T-helper 17 cell (primary cell): ENCODE measurements at regions not wholly inside any gene's neighbourhood (a gene's known extent, or its start where the extent isn't known, plus 50 kb on each side); places are given as distances from the start of the nearest gene placed in this dataset.

Experiments
- ATAC-seq: fragments of 150-1000 bp; cut with Tn5 transposase; 2 replicates; pipeline ENCODE4 v1.10.0; 2021; ENCODE audit warnings: mild to moderate bottlenecking, moderate library complexity
- DNase-seq, 3 donors: peaks; one replicate each; pipeline versions ENCODE4 v3.0.0 to v3.0.0-alpha.2; 2020 to 2021
- H3K9me3 ChIP-seq: one replicate; pipeline ENCODE4 v1.7.0; 2013; ENCODE audit warnings: low read length, mild to moderate bottlenecking; ENCODE audit not compliant: control insufficient read depth, poor library complexity, severe bottlenecking
- H3K27ac Mint-ChIP-seq: one replicate; pipeline ENCODE4 v1.8.0; 2022; ENCODE audit warnings: mild to moderate bottlenecking, moderate library complexity, mixed read lengths
- H3K27me3 Mint-ChIP-seq: one replicate; pipeline ENCODE4 v1.8.0; 2022; ENCODE audit warnings: mixed read lengths
- H3K36me3 Mint-ChIP-seq: one replicate; pipeline ENCODE4 v1.8.0; 2022; ENCODE audit warnings: low read depth, mixed read lengths
- H3K4me1 Mint-ChIP-seq: one replicate; pipeline ENCODE4 v1.8.0; 2022; ENCODE audit warnings: mild to moderate bottlenecking, mixed read lengths
- H3K4me3 Mint-ChIP-seq: one replicate; pipeline ENCODE4 v1.8.0; 2022; ENCODE audit warnings: mild to moderate bottlenecking, moderate library complexity, mixed read lengths

GRCh38 chr1:55622074-55622473, 406.9 kb upstream of the USP24 start:
- Mint-ChIP-seq H3K27me3 (no peaks in the 10 kb centered on the region), H3K4me3 (no peak overlapping the region), H3K4me1 (no peaks in the 10 kb centered on the region), H3K27ac (no peak overlapping the region), H3K36me3 (no peaks in the 10 kb centered on the region)
- no peak for ATAC-seq
- no peak for DNase-seq
- no peaks in the 10 kb centered on the region for H3K9me3 ChIP-seq

GRCh38 chr1:55618199-55618598, 403.0 kb upstream of the USP24 start:
- no peak for ATAC-seq
- Mint-ChIP-seq H3K4me3 (no peak overlapping the region), H3K36me3 (no peaks in the 10 kb centered on the region), H3K4me1 (no peaks in the 10 kb centered on the region), H3K27me3 (peaks cover 1% of the 10 kb centered on the region), H3K27ac (no peak overlapping the region)
- DNase-seq, result no peak
- H3K9me3 ChIP-seq, result no peaks in the 10 kb centered on the region

- DNase-seq, result no peak
- H3K4me1 Mint-ChIP-seq, result no peaks in the 10 kb centered on the region
- peaks cover 8% of the 10 kb centered on the region for H3K27me3 Mint-ChIP-seq
- H3K36me3 Mint-ChIP-seq, result no peaks in the 10 kb centered on the region
- no peak overlapping the region for H3K27ac Mint-ChIP-seq
- H3K9me3 ChIP-seq, result no peaks in the 10 kb centered on the region
- no peak for ATAC-seq
- no peak overlapping the region for H3K4me3 Mint-ChIP-seq
These were observed 402.3 kb upstream of the USP24 start for GRCh38 chr1:55617288-55617982.

GRCh38 chr1:55612988-55613387, 397.8 kb upstream of the USP24 start:
- H3K9me3 ChIP-seq, result no peaks in the 10 kb centered on the region
- no peaks in the 10 kb centered on the region for H3K36me3 Mint-ChIP-seq
- no peak overlapping the region for H3K27ac Mint-ChIP-seq
- H3K4me1 Mint-ChIP-seq, result no peaks in the 10 kb centered on the region
- ATAC-seq, result no peak
- H3K4me3 Mint-ChIP-seq, result no peak overlapping the region
- H3K27me3 Mint-ChIP-seq, result peaks cover 12% of the 10 kb centered on the region
- DNase-seq, result no peak

- Mint-ChIP-seq H3K27ac (no peak overlapping the region), H3K27me3 (peaks cover 12% of the 10 kb centered on the region), H3K36me3 (no peaks in the 10 kb centered on the region), H3K4me3 (no peak overlapping the region), H3K4me1 (no peaks in the 10 kb centered on the region)
- H3K9me3 ChIP-seq, result no peaks in the 10 kb centered on the region
- no peak for ATAC-seq
- no peak for DNase-seq
These were observed 396.0 kb upstream of the USP24 start for GRCh38 chr1:55611123-55611522.

- H3K27me3 Mint-ChIP-seq, result peaks cover 17% of the 10 kb centered on the region
- no peak for ATAC-seq
- no peaks in the 10 kb centered on the region for H3K4me1 Mint-ChIP-seq
- no peaks in the 10 kb centered on the region for H3K9me3 ChIP-seq
- DNase-seq, result no peak
- H3K36me3 Mint-ChIP-seq, result no peaks in the 10 kb centered on the region
- no peak overlapping the region for H3K4me3 Mint-ChIP-seq
- H3K27ac Mint-ChIP-seq, result no peak overlapping the region
These were observed 395.0 kb upstream of the USP24 start for GRCh38 chr1:55610203-55610602.

- Mint-ChIP-seq H3K36me3 (no peaks in the 10 kb centered on the region), H3K4me1 (no peaks in the 10 kb centered on the region), H3K27ac (no peak overlapping the region), H3K4me3 (no peak overlapping the region), H3K27me3 (peaks cover 20% of the 10 kb centered on the region)
- no peaks in the 10 kb centered on the region for H3K9me3 ChIP-seq
- ATAC-seq (no peak), DNase-seq (no peak)
These were observed 394.5 kb upstream of the USP24 start for GRCh38 chr1:55609630-55610029.

- H3K9me3 ChIP-seq, result no peaks in the 10 kb centered on the region
- H3K4me1 Mint-ChIP-seq, result no peaks in the 10 kb centered on the region
- DNase-seq (no peak), ATAC-seq (no peak)
- peaks cover 32% of the 10 kb centered on the region for H3K27me3 Mint-ChIP-seq
- H3K36me3 Mint-ChIP-seq, result no peaks in the 10 kb centered on the region
- H3K27ac Mint-ChIP-seq, result no peak overlapping the region
- no peak overlapping the region for H3K4me3 Mint-ChIP-seq
These were observed 390.0 kb upstream of the USP24 start for GRCh38 chr1:55605155-55605554.

GRCh38 chr1:55604749-55605148, 389.6 kb upstream of the USP24 start:
- Mint-ChIP-seq H3K4me3 (no peak overlapping the region), H3K36me3 (no peaks in the 10 kb centered on the region), H3K27me3 (peaks cover 32% of the 10 kb centered on the region), H3K27ac (no peak overlapping the region), H3K4me1 (no peaks in the 10 kb centered on the region)
- no peak for DNase-seq
- H3K9me3 ChIP-seq, result no peaks in the 10 kb centered on the region
- no peak for ATAC-seq

- Mint-ChIP-seq H3K4me1 (no peaks in the 10 kb centered on the region), H3K27me3 (peaks cover 32% of the 10 kb centered on the region), H3K4me3 (no peak overlapping the region), H3K27ac (no peak overlapping the region), H3K36me3 (no peaks in the 10 kb centered on the region)
- no peak for ATAC-seq
- H3K9me3 ChIP-seq, result no peaks in the 10 kb centered on the region
- DNase-seq, result no peak
These were observed 389.0 kb upstream of the USP24 start for GRCh38 chr1:55604179-55604578.

GRCh38 chr1:55600242-55600641, 385.1 kb upstream of the USP24 start:
- H3K27ac Mint-ChIP-seq, result no peak overlapping the region
- peaks cover 36% of the 10 kb centered on the region for H3K27me3 Mint-ChIP-seq
- H3K4me1 Mint-ChIP-seq, result no peaks in the 10 kb centered on the region
- H3K36me3 Mint-ChIP-seq, result no peaks in the 10 kb centered on the region
- no peak for DNase-seq
- no peaks in the 10 kb centered on the region for H3K9me3 ChIP-seq
- no peak for ATAC-seq
- H3K4me3 Mint-ChIP-seq, result no peak overlapping the region

GRCh38 chr1:55597910-55598309, 382.7 kb upstream of the USP24 start:
- Mint-ChIP-seq H3K36me3 (no peaks in the 10 kb centered on the region), H3K27ac (no peak overlapping the region)

GRCh38 chr1:55594701-55595100, 379.5 kb upstream of the USP24 start:
- DNase-seq (no peak), ATAC-seq (no peak)
- H3K9me3 ChIP-seq, result no peaks in the 10 kb centered on the region
- Mint-ChIP-seq H3K27ac (no peak overlapping the region), H3K4me3 (no peak overlapping the region), H3K27me3 (peaks cover 13% of the 10 kb centered on the region), H3K36me3 (no peaks in the 10 kb centered on the region), H3K4me1 (no peaks in the 10 kb centered on the region)

More at GRCh38 chr1:55597910-55598309, 382.7 kb upstream of the USP24 start:
- no peak for DNase-seq
- ATAC-seq, result no peak
- no peaks in the 10 kb centered on the region for H3K9me3 ChIP-seq
- Mint-ChIP-seq H3K4me3 (no peak overlapping the region), H3K27me3 (peaks cover 20% of the 10 kb centered on the region), H3K4me1 (no peaks in the 10 kb centered on the region)

GRCh38 chr1:55593298-55593697, 378.1 kb upstream of the USP24 start:
- H3K4me3 Mint-ChIP-seq, result no peak overlapping the region
- H3K27ac Mint-ChIP-seq, result no peak overlapping the region
- H3K4me1 Mint-ChIP-seq, result no peaks in the 10 kb centered on the region
- no peaks in the 10 kb centered on the region for H3K36me3 Mint-ChIP-seq
- DNase-seq (no peak), ATAC-seq (no peak)
- H3K9me3 ChIP-seq, result no peaks in the 10 kb centered on the region
- H3K27me3 Mint-ChIP-seq, result peaks cover 14% of the 10 kb centered on the region
